H1 (cell line): ENCODE measurements at regions not wholly inside any gene's neighbourhood (a gene's known extent, or its start where the extent isn't known, plus 50 kb on each side); places are given as distances from the start of the nearest gene placed in this dataset.

Source experiments
- CTCF ChIA-PET: fragments of 300-600 bp; sonication (Branson Sonifier 250); formaldehyde crosslinking; loops from one replicate; lab custom pipeline; 2021; ENCODE audit not compliant: partially characterized antibody; lab: Charles Lee
- POLR2A ChIA-PET: fragments of 300-600 bp; sonication (Branson Sonifier 250); formaldehyde crosslinking; loops from one replicate; lab custom pipeline; 2021; ENCODE audit warnings: inconsistent platforms; ENCODE audit not compliant: partially characterized antibody; lab: Charles Lee
- DNase-seq, 2 experiments: peaks; one replicate each; pipeline versions ENCODE4 v3.0.0 to v3.0.0-alpha.2; 2010 to 2022; ENCODE audit warnings: low spot score in 2 of 2, low read depth in 1 of 2, mixed read lengths in 1 of 2
- FAIRE-seq: peaks from 2 replicates; lab custom pipeline; 2011; peaks lifted over from hg19 to GRCh38; lab: Jason Lieb, UNC
- H2AFZ ChIP-seq: 2 replicates; pipeline ENCODE4 v1.8.1; 2012; ENCODE audit warnings: low read length, inconsistent platforms
- H2AK5ac ChIP-seq: 2 replicates; pipeline ENCODE4 v1.6.1; 2013; ENCODE audit warnings: low read depth, low read length
- H2BK120ac ChIP-seq: replicated peaks from 2 replicates; pipeline ENCODE3; 2013; ENCODE audit warnings: low read depth, low read length, inconsistent platforms
- H2BK12ac ChIP-seq: 2 replicates; pipeline ENCODE4 v1.6.1; 2013; ENCODE audit warnings: low read depth, low read length
- H2BK15ac ChIP-seq: 2 replicates; pipeline ENCODE4 v1.6.1; 2013; ENCODE audit warnings: low read length
- H2BK20ac ChIP-seq: 2 replicates; pipeline ENCODE4 v1.6.1; 2013; ENCODE audit warnings: low read length
- H2BK5ac ChIP-seq: 2 replicates; pipeline ENCODE4 v1.6.1; 2013; ENCODE audit warnings: low read depth, low read length
- H3K14ac ChIP-seq: 2 replicates; pipeline ENCODE4 v1.6.1; 2013; ENCODE audit warnings: inconsistent platforms; ENCODE audit not compliant: insufficient read length
- H3K18ac ChIP-seq: 2 replicates; pipeline ENCODE4 v1.6.1; 2013; ENCODE audit warnings: low read length; ENCODE audit errors: extremely low read depth
- H3K23ac ChIP-seq: 2 replicates; pipeline ENCODE4 v1.6.1; 2013; ENCODE audit warnings: inconsistent platforms; ENCODE audit not compliant: insufficient read length
- H3K23me2 ChIP-seq: 2 replicates; pipeline ENCODE4 v1.6.1; 2013; ENCODE audit warnings: low read depth, low read length
- H3K27ac ChIP-seq: 2 replicates; pipeline ENCODE4 v1.6.1; 2011; ENCODE audit warnings: low read depth, low read length, inconsistent platforms
- H3K27me3 ChIP-seq, 4 experiments: replicated peaks in 1 of 4; 1 replicate in 1 of 4; 2 replicates in 3 of 4; pipeline versions ENCODE4 v1.6.1 to v1.8.1; 2011 to 2013; ENCODE audit warnings: low read length in 3 of 4, mild to moderate bottlenecking in 3 of 4, inconsistent platforms in 2 of 4, mixed read lengths in 2 of 4, moderate library complexity in 1 of 4; ENCODE audit not compliant: control insufficient read depth in 3 of 4, insufficient read depth in 3 of 4; ENCODE audit errors: extremely low read depth in 1 of 4
- H3K36me3 ChIP-seq, 4 experiments: 2 replicates each; pipeline versions ENCODE4 v1.6.1 to v1.8.1; 2011 to 2013; ENCODE audit warnings: mild to moderate bottlenecking in 4 of 4, low read length in 3 of 4, moderate library complexity in 2 of 4, control low read depth in 1 of 4, inconsistent platforms in 1 of 4; ENCODE audit not compliant: insufficient read depth in 4 of 4, control insufficient read depth in 2 of 4
- H3K4ac ChIP-seq: replicated peaks from 2 replicates; pipeline ENCODE3; 2013; ENCODE audit warnings: low read length, low read depth, mixed read lengths, inconsistent platforms; ENCODE audit not compliant: insufficient read length
- H3K4me1 ChIP-seq, 4 experiments: replicated peaks in 1 of 4; 1 replicate in 1 of 4; 2 replicates in 3 of 4; pipeline versions ENCODE4 v1.6.1 to v1.8.1; 2011 to 2013; ENCODE audit warnings: low read length in 3 of 4, inconsistent platforms in 2 of 4, mixed read lengths in 1 of 4; ENCODE audit not compliant: insufficient read depth in 4 of 4, control insufficient read depth in 3 of 4
- H3K4me2 ChIP-seq, 2 experiments: 2 replicates each; pipeline versions ENCODE4 v1.6.1 to v1.8.1; 2011 to 2013; ENCODE audit warnings: low read depth in 2 of 2, low read length in 2 of 2, control low read depth in 1 of 2, inconsistent platforms in 1 of 2, mild to moderate bottlenecking in 1 of 2; ENCODE audit not compliant: insufficient read depth in 1 of 2
- H3K4me3 ChIP-seq, 4 experiments: fragments of 200-600, 300-600 bp in 1 of 4; sonication (generic), shearing (Covaris generic), sonication (Bioruptor Twin) in 1 of 4; 2 replicates each; pipeline versions ENCODE4 v1.5.1 to v1.8.1; 2011 to 2016; ENCODE audit warnings: low read length in 4 of 4, low read depth in 3 of 4, control low read depth in 2 of 4, inconsistent platforms in 2 of 4, mild to moderate bottlenecking in 2 of 4, mixed read lengths in 1 of 4, moderate library complexity in 1 of 4; ENCODE audit not compliant: insufficient read depth in 2 of 4; ENCODE audit errors: extremely low read depth in 1 of 4
- H3K56ac ChIP-seq: replicated peaks from 2 replicates; pipeline ENCODE3; 2013; ENCODE audit warnings: low read depth, mild to moderate bottlenecking, mixed read lengths, low read length, inconsistent platforms; ENCODE audit not compliant: insufficient read length
- H3K79me1 ChIP-seq: 2 replicates; pipeline ENCODE4 v1.6.1; 2013; ENCODE audit warnings: low read depth, low read length, control low read depth
- H3K79me2 ChIP-seq, 2 experiments: 2 replicates each; pipeline versions ENCODE4 v1.6.1 to v1.8.1; 2012 to 2013; ENCODE audit warnings: low read length in 2 of 2, mild to moderate bottlenecking in 2 of 2, inconsistent platforms in 1 of 2; ENCODE audit not compliant: insufficient read depth in 2 of 2, control insufficient read depth in 1 of 2
- H3K9ac ChIP-seq, 4 experiments: replicated peaks in 1 of 4; 1 replicate in 1 of 4; 2 replicates in 3 of 4; pipeline versions ENCODE4 v1.6.1 to v1.8.1; 2011 to 2013; ENCODE audit warnings: low read depth in 3 of 4, low read length in 3 of 4, control low read depth in 2 of 4, mild to moderate bottlenecking in 2 of 4, moderate library complexity in 2 of 4, inconsistent platforms in 1 of 4; ENCODE audit errors: extremely low read depth in 1 of 4
- H3K9me3 ChIP-seq, 2 experiments: 2 replicates each; pipeline versions ENCODE4 v1.6.1 to v1.8.1; 2012 to 2013; ENCODE audit warnings: mild to moderate bottlenecking in 2 of 2, moderate library complexity in 2 of 2, control low read depth in 1 of 2, inconsistent platforms in 1 of 2, low read depth in 1 of 2, low read length in 1 of 2, mixed read lengths in 1 of 2; ENCODE audit not compliant: insufficient read depth in 2 of 2
- H4K20me1 ChIP-seq, 2 experiments: replicated peaks in 1 of 2; 2 replicates each; pipeline versions ENCODE3 to v1.8.1; 2011 to 2013; ENCODE audit warnings: inconsistent platforms in 2 of 2, low read length in 2 of 2, mild to moderate bottlenecking in 1 of 2; ENCODE audit not compliant: insufficient read depth in 2 of 2, control insufficient read depth in 1 of 2
- H4K5ac ChIP-seq: 2 replicates; pipeline ENCODE4 v1.6.1; 2013; ENCODE audit warnings: low read length, low read depth, mixed read lengths, inconsistent platforms; ENCODE audit not compliant: insufficient read length
- H4K8ac ChIP-seq: 2 replicates; pipeline ENCODE4 v1.8.0; 2013; ENCODE audit warnings: mild to moderate bottlenecking, moderate library complexity, low read length, inconsistent platforms; ENCODE audit not compliant: insufficient read depth; ENCODE audit errors: extremely low read depth
- H4K91ac ChIP-seq: replicated peaks from 2 replicates; pipeline ENCODE3; 2013; ENCODE audit warnings: low read length, mixed read lengths, inconsistent platforms; ENCODE audit not compliant: insufficient read length
- CEBPB ChIP-seq: IDR thresholded peaks from 2 replicates; pipeline ENCODE4 v1.6.1; 2012; ENCODE audit warnings: low read depth, low read length
- EGR1 ChIP-seq: IDR thresholded peaks from 2 replicates; pipeline ENCODE4 v1.6.1; 2011; ENCODE audit warnings: low read depth, low read length, borderline replicate concordance
- RAD21 ChIP-seq, 2 experiments: IDR thresholded peaks in 1 of 2; conservative IDR thresholded peaks in 1 of 2; 2 replicates each; pipeline ENCODE4 v1.6.1; 2011; ENCODE audit warnings: low read depth in 2 of 2, low read length in 2 of 2, improper control_type of control experiment in 1 of 2, inconsistent platforms in 1 of 2, mild to moderate bottlenecking in 1 of 2, moderate library complexity in 1 of 2
- TF ChIP-seq, protein P1 (sequence below), 3 experiments: IDR thresholded peaks; 1 replicate in 2 of 3; 2 replicates in 1 of 3; pipeline versions ENCODE4 v1.5.1 to v1.6.1; 2011; ENCODE audit warnings: low read length in 3 of 3, mild to moderate bottlenecking in 3 of 3, inconsistent platforms in 2 of 3, low read depth in 1 of 3, moderate library complexity in 1 of 3; ENCODE audit not compliant: insufficient read depth in 1 of 3; ENCODE audit errors: control extremely low read depth in 1 of 3

DNA sequence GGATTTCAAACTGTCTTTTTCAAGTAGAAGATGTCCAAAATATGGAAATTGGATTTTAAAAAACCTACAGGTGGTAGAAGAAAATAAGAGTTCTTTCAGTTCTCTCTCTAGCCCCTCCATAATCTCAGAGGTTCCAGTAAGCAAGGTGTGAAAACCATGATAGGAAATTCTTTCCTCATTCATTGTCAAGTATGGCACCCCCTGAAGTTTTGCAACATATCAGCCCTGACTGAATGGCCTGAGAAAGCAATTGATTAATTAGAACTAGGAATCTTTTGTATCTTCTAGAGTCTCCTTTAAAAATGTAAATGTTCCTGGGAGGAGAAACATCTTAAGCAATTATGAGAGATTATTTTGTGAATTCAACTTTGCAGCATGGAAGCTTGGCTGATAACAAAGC lies 198.7 kb upstream of the STXBP5 start:
- Histone ChIP-seq H3K9ac (no peak overlapping the region), H3K4me1 (peaks cover 0 to 3% (median 0%) of the 10 kb centered on the region in 4 experiments; a peak in 1 of 7 replicates), H4K20me1 (no peaks in the 10 kb centered on the region), H3K79me1 (no peaks in the 10 kb centered on the region), H4K5ac (no peak overlapping the region), H3K27ac (no peak overlapping the region), H3K4me3 (no peak overlapping the region), H2AFZ (no peak overlapping the region), H3K14ac (no peak overlapping the region), H2BK12ac (no peak overlapping the region), H2BK15ac (no peak overlapping the region), H3K18ac (no peak overlapping the region), H3K9me3 (0 out of 4 replicates have a peak, but pooled peaks cover 0 to 4% of the 10 kb centered on the region in 2 experiments), H4K91ac (no peak overlapping the region), H3K4ac (no peak overlapping the region), H2BK20ac (no peak overlapping the region), H3K23me2 (no peaks in the 10 kb centered on the region), H3K36me3 (no peaks in the 10 kb centered on the region), H3K23ac (no peak overlapping the region), H3K56ac (no peak overlapping the region), H2AK5ac (no peak overlapping the region), H3K27me3 (no peaks in the 10 kb centered on the region), H3K4me2 (no peak overlapping the region), H2BK120ac (no peak overlapping the region), H4K8ac (no peak overlapping the region), H2BK5ac (no peak overlapping the region), H3K79me2 (no peaks in the 10 kb centered on the region)
- ChIA-PET CTCF (interaction anchor here (0.7 to 2.7 kb wide), 17 partner anchors 11 to 164 kb away, joined by 3 to 15 read pairs (median 4); no protein-coding TSS in a partner anchor), POLR2A (interaction anchor here (1.6 kb wide), 1 partner anchor 10 kb away, joined by 4 read pairs; no protein-coding TSS in a partner anchor)
- DNase-seq, result no peak
- FAIRE-seq, result peak; percentile 45
- TF ChIP-seq, protein P1, sequence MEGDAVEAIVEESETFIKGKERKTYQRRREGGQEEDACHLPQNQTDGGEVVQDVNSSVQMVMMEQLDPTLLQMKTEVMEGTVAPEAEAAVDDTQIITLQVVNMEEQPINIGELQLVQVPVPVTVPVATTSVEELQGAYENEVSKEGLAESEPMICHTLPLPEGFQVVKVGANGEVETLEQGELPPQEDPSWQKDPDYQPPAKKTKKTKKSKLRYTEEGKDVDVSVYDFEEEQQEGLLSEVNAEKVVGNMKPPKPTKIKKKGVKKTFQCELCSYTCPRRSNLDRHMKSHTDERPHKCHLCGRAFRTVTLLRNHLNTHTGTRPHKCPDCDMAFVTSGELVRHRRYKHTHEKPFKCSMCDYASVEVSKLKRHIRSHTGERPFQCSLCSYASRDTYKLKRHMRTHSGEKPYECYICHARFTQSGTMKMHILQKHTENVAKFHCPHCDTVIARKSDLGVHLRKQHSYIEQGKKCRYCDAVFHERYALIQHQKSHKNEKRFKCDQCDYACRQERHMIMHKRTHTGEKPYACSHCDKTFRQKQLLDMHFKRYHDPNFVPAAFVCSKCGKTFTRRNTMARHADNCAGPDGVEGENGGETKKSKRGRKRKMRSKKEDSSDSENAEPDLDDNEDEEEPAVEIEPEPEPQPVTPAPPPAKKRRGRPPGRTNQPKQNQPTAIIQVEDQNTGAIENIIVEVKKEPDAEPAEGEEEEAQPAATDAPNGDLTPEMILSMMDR (IDR thresholded peaks at IDR 0.05; ENCODE audit: control extremely low read depth in 1 of 3, insufficient read depth in 1 of 3, low read depth in 1 of 3, low read length in 3 of 3), result peak in 2 of 3 experiments; percentile 32 to 57; a peak in 3 of 4 replicates
- TF ChIP-seq RAD21 (IDR thresholded peaks at IDR 0.05 in 1 of 2, conservative IDR thresholded peaks at IDR 0.05 in 1 of 2; ENCODE audit: low read depth in 2 of 2, low read length in 2 of 2), result peak in 1 of 2 experiments; percentile 42; a peak in 2 of 4 replicates
- no peak for TF ChIP-seq EGR1
- TF ChIP-seq CEBPB, result peak; percentile 77
